GM12891 (cell line): ENCODE measurements at regions not wholly inside any gene's neighbourhood (a gene's known extent, or its start where the extent isn't known, plus 50 kb on each side); places are given as distances from the start of the nearest gene placed in this dataset.
"Not testable (repeated sequence)": the region's sequence is repeated elsewhere in the genome, so short reads cannot be mapped to it uniquely, and the experiment has no call there.

Experiments
- DNase-seq: peaks from one replicate; pipeline ENCODE4 v3.0.0; 2011; ENCODE audit warnings: low spot score; ENCODE audit not compliant: insufficient read length
- FAIRE-seq: peaks from 2 replicates; lab custom pipeline; 2011; peaks lifted over from hg19 to GRCh38; lab: Jason Lieb, UNC
- PAX5 ChIP-seq: IDR thresholded peaks from 2 replicates; pipeline ENCODE4 v1.6.1; 2011; ENCODE audit warnings: low read length, moderate library complexity, mild to moderate bottlenecking; ENCODE audit not compliant: insufficient read depth, severe bottlenecking
- POLR2A ChIP-seq: IDR thresholded peaks from 2 replicates; pipeline ENCODE4 v1.6.1; 2011; ENCODE audit warnings: low read depth, low read length, control low read depth
- POLR2AphosphoS5 ChIP-seq: IDR thresholded peaks from 2 replicates; pipeline ENCODE4 v1.6.1; 2011; ENCODE audit warnings: low read depth, low read length, control low read depth
- POU2F2 ChIP-seq: IDR thresholded peaks from 2 replicates; pipeline ENCODE4 v1.6.1; 2011; ENCODE audit warnings: low read depth, mild to moderate bottlenecking, control low read depth, low read length, moderate library complexity
- SPI1 ChIP-seq: IDR thresholded peaks from 2 replicates; pipeline ENCODE4 v1.6.1; 2011; ENCODE audit warnings: low read depth, low read length, control low read depth
- TAF1 ChIP-seq: IDR thresholded peaks from 2 replicates; pipeline ENCODE4 v1.6.1; 2011; ENCODE audit warnings: low read depth, low read length, control low read depth

GRCh38 chr5:2370626-2371418 is 380.7 kb downstream of the IRX2 start:
- TF ChIP-seq POU2F2 (no peak), TAF1 (no peak), PAX5 (no peak), SPI1 (no peak), POLR2AphosphoS5 (no peak), POLR2A (no peak)
- FAIRE-seq (no peak), DNase-seq (no peak)

- TF ChIP-seq POLR2A (no peak), SPI1 (no peak), TAF1 (no peak), PAX5 (no peak), POU2F2 (no peak)
- no peak for DNase-seq
- FAIRE-seq, result peak; percentile 23
Observed at GRCh38 chr5:2369178-2369577, 382.3 kb downstream of the IRX2 start.

GRCh38 chr5:2366816-2367215 is 384.7 kb downstream of the IRX2 start:
- TF ChIP-seq PAX5 (no peak), SPI1 (no peak), POLR2AphosphoS5 (no peak), POU2F2 (no peak)
- DNase-seq (no peak), FAIRE-seq (no peak)

- FAIRE-seq (no peak), DNase-seq (no peak)
- no peak for TF ChIP-seq SPI1
- no peak for TF ChIP-seq POLR2A
- TF ChIP-seq TAF1, result no peak
- no peak for TF ChIP-seq POU2F2
- TF ChIP-seq PAX5, result no peak
- no peak for TF ChIP-seq POLR2AphosphoS5
Observed at GRCh38 chr5:2357309-2357708, 394.2 kb downstream of the IRX2 start.

- no peak for DNase-seq
- no peak for TF ChIP-seq POLR2AphosphoS5
- no peak for TF ChIP-seq SPI1
- TF ChIP-seq PAX5, result no peak
- no peak for TF ChIP-seq TAF1
- TF ChIP-seq POLR2A, result no peak
- no peak for FAIRE-seq
Observed at GRCh38 chr5:2355859-2356258, 395.6 kb downstream of the IRX2 start.

- no peak for FAIRE-seq
- TF ChIP-seq POLR2A, result no peak
- TF ChIP-seq PAX5, result no peak
- no peak for TF ChIP-seq POU2F2
- TF ChIP-seq POLR2AphosphoS5, result no peak
- no peak for TF ChIP-seq TAF1
- no peak for TF ChIP-seq SPI1
- DNase-seq, result no peak
Observed at GRCh38 chr5:2353871-2354440, 397.5 kb downstream of the IRX2 start.

- no peak for TF ChIP-seq SPI1
- no peak for TF ChIP-seq POLR2AphosphoS5
- no peak for TF ChIP-seq TAF1
- no peak for TF ChIP-seq PAX5
- no peak for DNase-seq
- no peak for FAIRE-seq
Observed at GRCh38 chr5:2353211-2353610, 398.3 kb downstream of the IRX2 start.

GRCh38 chr5:2352101-2352861 is 399.2 kb downstream of the IRX2 start:
- DNase-seq (no peak), FAIRE-seq (no peak)
- TF ChIP-seq POLR2A (no peak), POU2F2 (no peak), POLR2AphosphoS5 (no peak), SPI1 (no peak), TAF1 (no peak), PAX5 (no peak)

- DNase-seq, result not testable (repeated sequence)
Observed at GRCh38 chr5:2349768-2350167, 401.7 kb downstream of the IRX2 start.

GRCh38 chr5:2338686-2339085 is 412.8 kb downstream of the IRX2 start:
- DNase-seq (no peak), FAIRE-seq (no peak)
- TF ChIP-seq SPI1, result no peak
- TF ChIP-seq TAF1, result no peak
- no peak for TF ChIP-seq POU2F2
- TF ChIP-seq PAX5, result no peak
- no peak for TF ChIP-seq POLR2A
- no peak for TF ChIP-seq POLR2AphosphoS5

More at GRCh38 chr5:2349768-2350167, 401.7 kb downstream of the IRX2 start:
- not testable (repeated sequence) for FAIRE-seq
